PC-9 (cell line): ENCODE measurements at regions not wholly inside any gene's neighbourhood (a gene's known extent, or its start where the extent isn't known, plus 50 kb on each side); places are given as distances from the start of the nearest gene placed in this dataset.

Experiments
- BruUV-seq: library from RNA; stranded (reverse); fragments of 400-500 nt; replicated peaks from 2 replicates; lab custom pipeline; 2021; lab: Mats Ljungman, UMichigan
- CTCF ChIA-PET: fragments of 300-600 bp; sonication (Branson Sonifier 250); formaldehyde crosslinking; loops from one replicate; lab custom pipeline; 2022; ENCODE audit warnings: antibody characterized with exemption; lab: Charles Lee
- POLR2A ChIA-PET: fragments of 300-600 bp; sonication (Branson Sonifier 250); formaldehyde crosslinking; loops from one replicate; lab custom pipeline; 2022; ENCODE audit warnings: antibody characterized with exemption; ENCODE audit not compliant: unreplicated experiment; lab: Charles Lee
- DNase-seq, 2 experiments: peaks; one replicate each; pipeline versions ENCODE4 v3.0.0 to v3.0.0-alpha.2; 2015 to 2022; ENCODE audit warnings: mixed read lengths in 1 of 2
- H2AFZ ChIP-seq: fragments of 200-600 bp; sonication (generic); 2 replicates; pipeline ENCODE4 v1.8.1; 2017; ENCODE audit warnings: antibody characterized with exemption
- H3F3A ChIP-seq: fragments of 200-600 bp; sonication (generic); 2 replicates; pipeline ENCODE4 v1.8.1; 2017; ENCODE audit warnings: antibody characterized with exemption, mild to moderate bottlenecking, low read depth; ENCODE audit not compliant: insufficient read depth
- H3K27ac ChIP-seq: fragments of 200-600 bp; sonication (generic); 2 replicates; pipeline ENCODE4 v1.6.1; 2016; ENCODE audit warnings: mixed run types
- H3K27me3 ChIP-seq: fragments of 200-600 bp; sonication (generic); 2 replicates; pipeline ENCODE4 v1.6.1; 2016; ENCODE audit warnings: low read depth, mixed run types; ENCODE audit not compliant: insufficient read depth
- H3K36me3 ChIP-seq: fragments of 200-600 bp; sonication (generic); 2 replicates; pipeline ENCODE4 v1.6.1; 2016; ENCODE audit warnings: low read depth, mixed run types
- H3K4me1 ChIP-seq: fragments of 200-600 bp; sonication (generic); replicated peaks from 2 replicates; pipeline ENCODE4 v1.6.1; 2016; ENCODE audit warnings: mixed run types; ENCODE audit not compliant: insufficient read depth
- H3K4me2 ChIP-seq: fragments of 200-600 bp; sonication (generic); 2 replicates; pipeline ENCODE4 v1.6.1; 2017; ENCODE audit warnings: mixed run types
- H3K4me3 ChIP-seq: fragments of 200-600 bp; sonication (generic); 2 replicates; pipeline ENCODE4 v1.6.1; 2016; ENCODE audit warnings: mixed run types
- H3K79me2 ChIP-seq: fragments of 200-600 bp; sonication (generic); 2 replicates; pipeline ENCODE4 v1.6.1; 2017; ENCODE audit warnings: low read depth, mixed run types
- H3K9me2 ChIP-seq: fragments of 200-600 bp; sonication (generic); 2 replicates; pipeline ENCODE4 v1.8.1; 2017; ENCODE audit warnings: mild to moderate bottlenecking; ENCODE audit not compliant: insufficient read depth
- H3K9me3 ChIP-seq: fragments of 200-600 bp; sonication (generic); 2 replicates; pipeline ENCODE4 v1.8.1; 2016; ENCODE audit warnings: low read depth; ENCODE audit not compliant: insufficient read depth
- H4K20me1 ChIP-seq: fragments of 200-600 bp; sonication (generic); 2 replicates; pipeline ENCODE4 v1.8.1; 2017; ENCODE audit not compliant: insufficient read depth
- EZH2 ChIP-seq: fragments of 200-600 bp; sonication (generic); IDR thresholded peaks from 2 replicates; pipeline ENCODE4 v1.8.0; 2017; ENCODE audit warnings: antibody characterized with exemption, low read depth
- intact Hi-C: fragments of 100-400 bp; cut with micrococcal nuclease; formaldehyde crosslinking; loops from one replicate; pipeline ENCODE4 v1.10.0; 2022; ENCODE audit not compliant: unreplicated experiment
- TF ChIP-seq, protein P1 (sequence below): fragments of 200-600 bp; sonication (generic); conservative IDR thresholded peaks from 2 replicates; pipeline ENCODE4 v1.6.1; 2017; ENCODE audit warnings: mixed run types, antibody characterized with exemption, mild to moderate bottlenecking, moderate library complexity

DNA sequence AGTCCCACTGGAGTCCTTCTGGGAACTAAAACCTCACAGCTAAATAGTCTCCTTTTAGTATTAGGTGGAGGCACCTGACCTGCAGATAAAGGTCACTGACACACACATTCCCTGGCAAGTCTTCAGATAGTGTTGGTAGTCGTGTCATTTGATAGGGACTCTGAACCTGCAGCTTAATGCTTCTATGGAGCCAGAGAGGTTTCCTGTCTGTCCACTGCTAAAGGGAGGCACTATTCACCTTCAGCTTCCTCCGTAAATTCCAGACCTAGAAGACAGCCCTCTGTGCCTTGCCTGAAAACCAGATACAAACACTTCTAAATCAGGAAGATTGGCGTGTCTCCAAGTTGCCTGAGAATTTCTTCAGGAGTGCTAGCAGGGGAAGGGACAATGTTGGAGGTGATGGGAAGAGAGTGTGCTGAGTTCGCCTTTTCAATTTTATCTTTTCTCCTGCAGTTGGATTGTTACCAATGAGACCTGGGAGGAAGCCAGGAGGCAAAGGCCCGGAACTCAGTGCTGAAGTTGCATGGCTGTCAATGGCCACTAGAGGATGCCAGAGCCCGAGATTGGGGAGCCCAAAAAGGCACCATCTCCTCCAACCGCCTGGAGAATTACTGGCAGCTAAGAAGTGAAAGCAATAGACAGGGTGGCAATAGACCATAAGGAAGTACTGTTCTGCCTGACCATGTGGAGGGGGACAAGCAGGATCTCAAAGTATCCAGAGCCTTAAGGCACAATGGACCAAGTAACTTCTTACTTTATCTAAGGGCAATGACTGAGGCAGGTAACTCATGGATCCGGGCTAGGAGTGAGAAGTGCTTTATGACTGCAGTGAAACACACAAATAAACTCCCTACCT is 81.6 kb upstream of the SCAF11 start:
- Histone ChIP-seq H3F3A (no peaks in the 10 kb centered on the region), H3K4me2 (peak overlapping the region; percentile 40; the same call in 1 of the 2 replicates), H3K4me1 (no peaks in the 10 kb centered on the region), H3K27ac (no peak overlapping the region), H3K9me2 (no peaks in the 10 kb centered on the region), H3K9me3 (no peaks in the 10 kb centered on the region), H3K4me3 (no peak overlapping the region), H3K36me3 (no peaks in the 10 kb centered on the region), H2AFZ (peak overlapping the region; percentile 9; the same call in 1 of the 2 replicates), H4K20me1 (no peaks in the 10 kb centered on the region), H3K79me2 (no peaks in the 10 kb centered on the region), H3K27me3 (no peaks in the 10 kb centered on the region)
- intact Hi-C loops = loop anchor here (1.0 to 5.0 kb wide), 6 partner anchors 82 to 1615 kb away; partner anchors contain the start of gene SCAF11
- CTCF ChIA-PET = interaction anchor here (0.6 to 1.0 kb wide), 2 partner anchors 285 to 999 kb away, joined by 3 read pairs; no protein-coding TSS in a partner anchor
- POLR2A ChIA-PET = interaction anchor here (0.6 kb wide), 2 partner anchors 368 to 1220 kb away, joined by 4 to 6 read pairs; no protein-coding TSS in a partner anchor
- TF ChIP-seq EZH2 = no peak
- TF ChIP-seq, protein P1, sequence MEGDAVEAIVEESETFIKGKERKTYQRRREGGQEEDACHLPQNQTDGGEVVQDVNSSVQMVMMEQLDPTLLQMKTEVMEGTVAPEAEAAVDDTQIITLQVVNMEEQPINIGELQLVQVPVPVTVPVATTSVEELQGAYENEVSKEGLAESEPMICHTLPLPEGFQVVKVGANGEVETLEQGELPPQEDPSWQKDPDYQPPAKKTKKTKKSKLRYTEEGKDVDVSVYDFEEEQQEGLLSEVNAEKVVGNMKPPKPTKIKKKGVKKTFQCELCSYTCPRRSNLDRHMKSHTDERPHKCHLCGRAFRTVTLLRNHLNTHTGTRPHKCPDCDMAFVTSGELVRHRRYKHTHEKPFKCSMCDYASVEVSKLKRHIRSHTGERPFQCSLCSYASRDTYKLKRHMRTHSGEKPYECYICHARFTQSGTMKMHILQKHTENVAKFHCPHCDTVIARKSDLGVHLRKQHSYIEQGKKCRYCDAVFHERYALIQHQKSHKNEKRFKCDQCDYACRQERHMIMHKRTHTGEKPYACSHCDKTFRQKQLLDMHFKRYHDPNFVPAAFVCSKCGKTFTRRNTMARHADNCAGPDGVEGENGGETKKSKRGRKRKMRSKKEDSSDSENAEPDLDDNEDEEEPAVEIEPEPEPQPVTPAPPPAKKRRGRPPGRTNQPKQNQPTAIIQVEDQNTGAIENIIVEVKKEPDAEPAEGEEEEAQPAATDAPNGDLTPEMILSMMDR = peak; percentile 90
- peak; percentile 56 to 69 for DNase-seq
- no TSS peak for BruUV-seq

DNA sequence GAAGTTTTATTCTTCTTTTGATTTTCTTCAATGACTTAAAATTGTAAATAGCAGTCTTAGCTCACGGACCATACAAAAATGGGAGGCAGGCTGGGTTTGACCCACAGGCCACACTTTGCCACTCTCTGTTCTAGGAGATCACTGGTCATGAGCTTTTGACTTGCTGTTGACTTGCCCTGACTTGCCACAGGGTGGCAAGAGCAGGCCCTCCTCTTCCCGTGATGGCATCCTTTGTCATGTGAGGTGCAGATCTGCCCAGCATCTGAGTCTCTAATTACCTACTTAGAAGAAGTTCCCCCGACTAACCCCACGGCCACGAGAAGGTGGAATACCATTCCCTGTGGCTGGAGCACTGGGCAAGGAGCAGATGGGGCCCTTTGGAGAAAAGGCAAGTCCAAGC is 81.0 kb upstream of the SCAF11 start:
- TF ChIP-seq, protein P1 = no peak
- no peak for TF ChIP-seq EZH2
- Histone ChIP-seq H3K4me2 (no peak overlapping the region), H3K79me2 (no peaks in the 10 kb centered on the region), H2AFZ (no peak overlapping the region), H3K9me2 (no peaks in the 10 kb centered on the region), H3K4me3 (no peak overlapping the region), H3K36me3 (no peaks in the 10 kb centered on the region), H3K9me3 (no peaks in the 10 kb centered on the region), H3K27ac (no peak overlapping the region), H3K27me3 (no peaks in the 10 kb centered on the region), H3K4me1 (no peaks in the 10 kb centered on the region), H4K20me1 (no peaks in the 10 kb centered on the region), H3F3A (no peaks in the 10 kb centered on the region)
- BruUV-seq = no TSS peak
- intact Hi-C loops = loop anchor here (5.0 kb wide), 2 partner anchors 911 to 1616 kb away; no protein-coding TSS in a partner anchor
- no peak for DNase-seq
- ChIA-PET CTCF (no interaction called here), POLR2A (interaction anchor here (0.6 kb wide), 1 partner anchor 369 kb away, joined by 6 read pairs; no protein-coding TSS in a partner anchor)

DNA sequence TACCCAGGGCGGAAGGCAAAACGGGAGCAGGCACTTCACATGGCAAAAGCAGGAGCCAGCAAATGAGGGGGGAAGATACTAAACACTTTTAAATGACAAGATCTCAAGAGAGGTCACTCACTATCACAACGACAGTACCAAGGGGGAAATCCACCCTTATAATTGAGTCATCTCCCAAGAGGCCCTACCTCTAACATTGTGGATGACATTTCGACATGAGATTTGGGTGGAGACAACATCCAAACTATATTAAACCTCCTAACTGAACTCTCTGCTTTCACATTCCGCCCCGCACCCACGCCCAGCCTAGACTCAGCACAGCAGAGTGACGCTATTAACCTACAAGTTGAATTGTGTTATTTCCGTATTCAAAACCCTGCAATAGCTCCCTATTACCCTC is 76.7 kb upstream of the SCAF11 start:
- Histone ChIP-seq H3F3A (no peaks in the 10 kb centered on the region), H3K4me1 (no peaks in the 10 kb centered on the region), H3K9me2 (no peaks in the 10 kb centered on the region), H3K27me3 (no peaks in the 10 kb centered on the region), H4K20me1 (no peaks in the 10 kb centered on the region), H3K79me2 (no peaks in the 10 kb centered on the region), H3K4me3 (no peak overlapping the region), H3K36me3 (no peaks in the 10 kb centered on the region), H2AFZ (no peak overlapping the region), H3K27ac (no peak overlapping the region), H3K4me2 (no peak overlapping the region), H3K9me3 (no peaks in the 10 kb centered on the region)
- ChIA-PET CTCF (no interaction called here), POLR2A (no interaction called here)
- TF ChIP-seq EZH2 = no peak
- TF ChIP-seq, protein P1 = no peak
- BruUV-seq = no TSS peak
- intact Hi-C loops = no loop called here
- no peak for DNase-seq
